SK-N-SH treated with all-trans-retinoic acid at 6 μM for 48 hours (cell line): ENCODE measurements at regions not wholly inside any gene's neighbourhood (a gene's known extent, or its start where the extent isn't known, plus 50 kb on each side); places are given as distances from the start of the nearest gene placed in this dataset.

ENCODE experiments used
- ESRRG ChIP-seq: fragments of 250-450 bp; sonication (Bioruptor Pico); IDR thresholded peaks from 2 replicates; pipeline ENCODE4 v1.6.1; 2021; ENCODE audit warnings: mild to moderate bottlenecking
- POU6F1 ChIP-seq: fragments of 250-450 bp; sonication (Bioruptor Pico); IDR thresholded peaks from 2 replicates; pipeline ENCODE4 v1.8.0; 2021; ENCODE audit warnings: low read depth, mild to moderate bottlenecking, moderate library complexity, borderline replicate concordance
- PPARA ChIP-seq: fragments of 250-450 bp; sonication (Bioruptor Pico); IDR thresholded peaks from 2 replicates; pipeline ENCODE4 v1.5.0; 2020; ENCODE audit warnings: mild to moderate bottlenecking, borderline replicate concordance
- RARB ChIP-seq: fragments of 250-450 bp; sonication (Bioruptor Pico); IDR thresholded peaks from 2 replicates; pipeline ENCODE4 v1.8.0; 2021; ENCODE audit warnings: mild to moderate bottlenecking, moderate library complexity
- ZC3H10 ChIP-seq: fragments of 250-450 bp; sonication (Bioruptor Pico); IDR thresholded peaks from 2 replicates; pipeline ENCODE4 v1.5.1; 2021; ENCODE audit warnings: mild to moderate bottlenecking, moderate library complexity
- ZNF565 ChIP-seq: fragments of 450-650 bp; formaldehyde crosslinking; conservative IDR thresholded peaks from 2 replicates; pipeline ENCODE4 v1.5.0; 2020; ENCODE audit warnings: low read depth, mild to moderate bottlenecking, moderate library complexity
- ZNF8 ChIP-seq: fragments of 450-650 bp; formaldehyde crosslinking; IDR thresholded peaks from 2 replicates; pipeline ENCODE4 v1.5.0; 2020; ENCODE audit warnings: mild to moderate bottlenecking, moderate library complexity
- TF ChIP-seq, protein P1 (sequence below): fragments of 250-450 bp; sonication (Bioruptor Pico); IDR thresholded peaks from 2 replicates; pipeline ENCODE4 v1.8.0; 2020; ENCODE audit warnings: mild to moderate bottlenecking, moderate library complexity, borderline replicate concordance

DNA sequence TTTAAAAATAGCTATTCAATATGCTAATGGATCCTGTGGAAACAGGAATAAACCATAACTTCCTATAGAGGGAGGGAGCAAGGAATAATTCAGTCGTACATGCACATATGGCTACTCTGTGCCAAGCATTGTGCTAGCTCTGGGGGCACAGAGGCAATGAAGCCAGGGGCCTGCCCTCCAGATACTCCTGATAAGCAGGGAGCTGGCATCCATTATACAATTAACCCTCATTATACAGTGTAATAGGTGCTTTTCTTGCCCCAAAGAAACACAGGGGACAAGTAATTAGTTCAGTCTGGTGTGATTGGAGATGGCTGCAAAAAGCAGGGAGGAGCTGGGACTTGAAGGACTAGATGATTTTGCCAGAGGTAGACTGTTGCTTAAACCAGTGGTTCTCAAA lies 200.4 kb downstream of the SREK1 start:
- no peak for TF ChIP-seq PPARA
- no peak for TF ChIP-seq ZC3H10 (CRISPR knock-in tag)
- no peak for TF ChIP-seq ZNF8 (CRISPR knock-in tag)
- TF ChIP-seq RARB (CRISPR knock-in tag) = no peak
- no peak for TF ChIP-seq ZNF565 (CRISPR knock-in tag)
- no peak for TF ChIP-seq POU6F1
- TF ChIP-seq ESRRG = no peak
- TF ChIP-seq, protein P1, sequence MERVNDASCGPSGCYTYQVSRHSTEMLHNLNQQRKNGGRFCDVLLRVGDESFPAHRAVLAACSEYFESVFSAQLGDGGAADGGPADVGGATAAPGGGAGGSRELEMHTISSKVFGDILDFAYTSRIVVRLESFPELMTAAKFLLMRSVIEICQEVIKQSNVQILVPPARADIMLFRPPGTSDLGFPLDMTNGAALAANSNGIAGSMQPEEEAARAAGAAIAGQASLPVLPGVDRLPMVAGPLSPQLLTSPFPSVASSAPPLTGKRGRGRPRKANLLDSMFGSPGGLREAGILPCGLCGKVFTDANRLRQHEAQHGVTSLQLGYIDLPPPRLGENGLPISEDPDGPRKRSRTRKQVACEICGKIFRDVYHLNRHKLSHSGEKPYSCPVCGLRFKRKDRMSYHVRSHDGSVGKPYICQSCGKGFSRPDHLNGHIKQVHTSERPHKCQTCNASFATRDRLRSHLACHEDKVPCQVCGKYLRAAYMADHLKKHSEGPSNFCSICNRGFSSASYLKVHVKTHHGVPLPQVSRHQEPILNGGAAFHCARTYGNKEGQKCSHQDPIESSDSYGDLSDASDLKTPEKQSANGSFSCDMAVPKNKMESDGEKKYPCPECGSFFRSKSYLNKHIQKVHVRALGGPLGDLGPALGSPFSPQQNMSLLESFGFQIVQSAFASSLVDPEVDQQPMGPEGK (CRISPR knock-in tag) = no peak
